ENCODE measurements at regions not wholly inside any gene's neighbourhood (a gene's known extent, or its start where the extent isn't known, plus 50 kb on each side); places are given as distances from the start of the nearest gene placed in this dataset.

- Mint-ChIP-seq H3K9me3 (ENCODE audit: low read depth) (no peaks in the 10 kb centered on the region), H3K27ac (no peak overlapping the region), H3K36me3 (ENCODE audit: insufficient read depth) (no peaks in the 10 kb centered on the region), H3K27me3 (peaks cover 9% of the 10 kb centered on the region), H3K4me3 (ENCODE audit: low read depth) (no peak overlapping the region), H3K4me1 (ENCODE audit: low read depth) (no peaks in the 10 kb centered on the region)
- no peak for DNase-seq (ENCODE audit: low spot score, unreplicated experiment)
- TF ChIP-seq, protein P1, sequence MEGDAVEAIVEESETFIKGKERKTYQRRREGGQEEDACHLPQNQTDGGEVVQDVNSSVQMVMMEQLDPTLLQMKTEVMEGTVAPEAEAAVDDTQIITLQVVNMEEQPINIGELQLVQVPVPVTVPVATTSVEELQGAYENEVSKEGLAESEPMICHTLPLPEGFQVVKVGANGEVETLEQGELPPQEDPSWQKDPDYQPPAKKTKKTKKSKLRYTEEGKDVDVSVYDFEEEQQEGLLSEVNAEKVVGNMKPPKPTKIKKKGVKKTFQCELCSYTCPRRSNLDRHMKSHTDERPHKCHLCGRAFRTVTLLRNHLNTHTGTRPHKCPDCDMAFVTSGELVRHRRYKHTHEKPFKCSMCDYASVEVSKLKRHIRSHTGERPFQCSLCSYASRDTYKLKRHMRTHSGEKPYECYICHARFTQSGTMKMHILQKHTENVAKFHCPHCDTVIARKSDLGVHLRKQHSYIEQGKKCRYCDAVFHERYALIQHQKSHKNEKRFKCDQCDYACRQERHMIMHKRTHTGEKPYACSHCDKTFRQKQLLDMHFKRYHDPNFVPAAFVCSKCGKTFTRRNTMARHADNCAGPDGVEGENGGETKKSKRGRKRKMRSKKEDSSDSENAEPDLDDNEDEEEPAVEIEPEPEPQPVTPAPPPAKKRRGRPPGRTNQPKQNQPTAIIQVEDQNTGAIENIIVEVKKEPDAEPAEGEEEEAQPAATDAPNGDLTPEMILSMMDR (IDR thresholded peaks at IDR 0.05; ENCODE audit: unreplicated experiment), result no peak
Measured at GRCh38 chr12:128068211-128068610, 198.8 kb upstream of the TMEM132C start.

DNA sequence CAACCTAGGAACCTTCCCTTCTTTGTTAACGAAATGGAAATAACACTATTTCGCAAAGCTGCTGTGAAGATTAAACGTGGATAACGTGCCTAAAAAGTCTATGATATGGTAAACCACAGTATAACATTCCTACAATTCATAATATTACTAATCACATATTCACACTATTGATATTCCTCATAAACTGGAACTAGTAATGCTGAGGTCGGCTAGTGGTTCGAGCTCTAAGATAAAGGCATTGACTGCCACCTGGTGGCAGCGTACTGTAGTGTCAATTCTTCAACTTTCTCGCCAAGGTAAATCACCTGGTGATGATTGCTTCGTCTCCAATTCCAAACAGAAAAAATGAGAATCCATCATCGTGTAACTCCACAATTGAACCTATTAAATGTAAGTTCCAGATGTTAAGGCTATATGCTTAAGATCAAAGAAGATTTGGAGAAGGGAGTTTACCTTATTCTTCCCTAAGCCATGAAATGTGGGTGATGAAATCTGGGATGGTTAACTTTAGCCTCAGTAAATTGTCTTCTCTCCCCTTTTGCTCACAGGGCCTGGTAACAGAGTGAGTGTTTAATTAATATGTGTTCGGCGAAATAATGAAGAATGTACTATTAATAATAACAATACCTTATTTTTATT, 197.5 kb upstream of the TMEM132C start:
- DNase-seq (ENCODE audit: low spot score, unreplicated experiment), result peak; percentile 19
- Mint-ChIP-seq H3K4me1 (ENCODE audit: low read depth) (no peaks in the 10 kb centered on the region), H3K9me3 (ENCODE audit: low read depth) (no peaks in the 10 kb centered on the region), H3K4me3 (ENCODE audit: low read depth) (no peak overlapping the region), H3K27me3 (peaks cover 9% of the 10 kb centered on the region), H3K27ac (no peak overlapping the region), H3K36me3 (ENCODE audit: insufficient read depth) (no peaks in the 10 kb centered on the region)
- TF ChIP-seq, protein P1 (IDR thresholded peaks at IDR 0.05; ENCODE audit: unreplicated experiment), result peak; percentile 86

DNA sequence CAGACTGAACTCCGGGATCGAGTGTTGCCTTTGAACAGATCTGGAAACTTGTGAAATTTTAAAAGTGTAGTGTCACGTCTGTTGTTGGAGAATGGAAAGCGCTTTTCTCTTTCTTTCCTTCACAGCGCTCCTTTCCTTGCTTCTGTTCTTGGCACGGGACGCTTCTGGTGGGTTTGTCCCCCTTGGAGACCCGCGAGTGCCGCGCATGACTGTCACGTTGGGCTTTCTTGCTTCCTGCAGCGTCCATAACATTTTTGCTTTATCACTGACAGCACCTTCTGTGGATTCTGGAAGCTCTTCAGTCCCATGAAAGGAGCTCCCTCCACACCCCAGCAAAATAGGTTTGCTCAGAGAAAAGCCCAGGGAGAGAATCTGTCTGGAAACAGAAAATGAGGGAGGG, 193.0 kb upstream of the TMEM132C start:
- TF ChIP-seq, protein P1 (IDR thresholded peaks at IDR 0.05; ENCODE audit: unreplicated experiment), result no peak
- Mint-ChIP-seq H3K36me3 (ENCODE audit: insufficient read depth) (no peaks in the 10 kb centered on the region), H3K4me3 (ENCODE audit: low read depth) (no peak overlapping the region), H3K9me3 (ENCODE audit: low read depth) (peaks cover 11% of the 10 kb centered on the region), H3K27ac (no peak overlapping the region), H3K27me3 (peaks cover 6% of the 10 kb centered on the region), H3K4me1 (ENCODE audit: low read depth) (peaks cover 2% of the 10 kb centered on the region)
- DNase-seq (ENCODE audit: low spot score, unreplicated experiment), result no peak

DNA sequence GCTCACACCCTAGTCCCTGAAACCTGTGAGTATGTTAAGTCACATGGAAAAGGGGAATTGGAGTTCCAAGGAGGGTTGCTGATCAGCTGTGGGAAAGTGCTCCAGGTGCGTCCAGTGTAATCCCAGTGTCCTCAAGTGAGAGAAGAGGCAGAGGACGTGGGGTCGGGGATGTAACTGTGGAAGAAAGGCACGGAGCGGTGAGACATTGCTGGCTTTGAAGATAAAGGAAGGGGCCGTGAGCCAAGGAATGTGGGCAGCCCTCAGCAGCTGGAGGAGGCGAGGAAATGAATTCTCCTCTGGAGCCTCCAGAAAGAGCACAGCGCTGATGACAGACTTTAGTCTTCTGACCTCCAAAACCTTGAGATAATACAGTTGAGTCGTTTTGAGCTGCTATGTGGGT, 191.6 kb upstream of the TMEM132C start:
- Mint-ChIP-seq H3K4me3 (ENCODE audit: low read depth) (no peak overlapping the region), H3K27me3 (peaks cover 4% of the 10 kb centered on the region), H3K4me1 (ENCODE audit: low read depth) (peaks cover 2% of the 10 kb centered on the region), H3K27ac (no peak overlapping the region), H3K36me3 (ENCODE audit: insufficient read depth) (no peaks in the 10 kb centered on the region), H3K9me3 (ENCODE audit: low read depth) (peaks cover 11% of the 10 kb centered on the region)
- TF ChIP-seq, protein P1 (IDR thresholded peaks at IDR 0.05; ENCODE audit: unreplicated experiment), result no peak
- no peak for DNase-seq (ENCODE audit: low spot score, unreplicated experiment)

DNA sequence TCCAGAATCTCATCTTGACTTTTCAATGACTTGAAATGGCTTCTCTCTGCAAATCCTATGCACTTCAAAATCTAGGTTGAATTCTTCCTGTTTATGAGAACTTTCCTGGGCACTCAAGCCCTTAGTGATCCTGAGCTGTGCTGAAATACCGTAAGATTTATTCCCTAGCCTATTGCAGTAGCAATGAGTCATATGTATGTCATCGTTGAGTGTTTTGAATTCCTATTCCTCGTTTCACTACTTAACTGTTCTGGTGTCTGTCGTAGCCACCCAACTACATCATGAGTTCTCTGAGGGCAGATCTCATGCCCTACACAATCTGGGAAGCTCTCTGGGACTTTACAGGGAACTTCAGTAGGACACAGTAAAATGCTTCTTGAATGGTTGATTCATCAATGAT, 190.8 kb upstream of the TMEM132C start:
- TF ChIP-seq, protein P1 (IDR thresholded peaks at IDR 0.05; ENCODE audit: unreplicated experiment), result no peak
- Mint-ChIP-seq H3K9me3 (ENCODE audit: low read depth) (peaks cover 11% of the 10 kb centered on the region), H3K36me3 (ENCODE audit: insufficient read depth) (no peaks in the 10 kb centered on the region)

More for the DNA sequence above, 190.8 kb upstream of the TMEM132C start:
- DNase-seq (ENCODE audit: low spot score, unreplicated experiment), result no peak
- Mint-ChIP-seq H3K4me1 (ENCODE audit: low read depth) (peaks cover 2% of the 10 kb centered on the region), H3K27me3 (peaks cover 4% of the 10 kb centered on the region), H3K4me3 (ENCODE audit: low read depth) (no peak overlapping the region), H3K27ac (no peak overlapping the region)

Data from progenitor cell of endocrine pancreas (in vitro differentiated cells).